Upper lobe of left lung (tissue), 6 donors: ENCODE measurements at regions not wholly inside any gene's neighbourhood (a gene's known extent, or its start where the extent isn't known, plus 50 kb on each side); places are given as distances from the start of the nearest gene placed in this dataset.
"Not testable (repeated sequence)": the region's sequence is repeated elsewhere in the genome, so short reads cannot be mapped to it uniquely, and the experiment has no call there.

ENCODE experiments used
- ATAC-seq, 2 donors: fragments of 200-7000 bp; cut with Tn5 transposase; one replicate each; pipeline ENCODE4 v1.9.1; 2022; ENCODE audit warnings: mild to moderate bottlenecking in 2 of 2, moderate library complexity in 2 of 2; ENCODE audit not compliant: low FRiP score in 2 of 2
- DNase-seq, 2 donors: peaks; one replicate each; pipeline ENCODE4 v3.0.0-alpha.2; 2019 to 2020
- H3K27ac ChIP-seq, 4 donors: fragments of 200-600 bp; sonication (generic); one replicate each; pipeline ENCODE4 v1.5.1; 2016 to 2019
- H3K27me3 ChIP-seq, 4 donors: fragments of 200-600 bp; sonication (generic); one replicate each; pipeline ENCODE4 v1.5.1; 2017 to 2019
- H3K36me3 ChIP-seq, 4 donors: fragments of 200-600 bp; sonication (generic); one replicate each; pipeline ENCODE4 v1.5.1; 2016 to 2019
- H3K4me1 ChIP-seq, 4 donors: fragments of 200-600 bp; sonication (generic); one replicate each; pipeline ENCODE4 v1.5.1; 2018 to 2019
- H3K4me3 ChIP-seq, 4 donors: fragments of 200-600 bp; sonication (generic); one replicate each; pipeline ENCODE4 v1.5.1; 2017 to 2019; ENCODE audit warnings: mild to moderate bottlenecking in 2 of 4, moderate library complexity in 1 of 4
- H3K9me3 ChIP-seq, 4 donors: fragments of 200-600 bp; sonication (generic); one replicate each; pipeline ENCODE4 v1.5.1; 2018 to 2019
- EP300 ChIP-seq, 4 donors: sonication (generic); formaldehyde crosslinking; IDR thresholded peaks; one replicate each; pipeline ENCODE4 v1.5.1; 2017; ENCODE audit warnings: antibody characterized with exemption in 4 of 4, control low read depth in 2 of 4
- POLR2A ChIP-seq, 4 donors: fragments of 450-650 bp; IDR thresholded peaks; one replicate each; pipeline ENCODE4 v1.5.1; 2016 to 2017; ENCODE audit warnings: antibody characterized with exemption in 4 of 4, mild to moderate bottlenecking in 2 of 4
- POLR2AphosphoS5 ChIP-seq, 2 donors: sonication (generic); formaldehyde crosslinking; IDR thresholded peaks; one replicate each; pipeline ENCODE4 v1.5.1; 2017; ENCODE audit warnings: antibody characterized with exemption in 2 of 2
- WGBS, 2 donors: methylation state at CpG; one replicate each; pipeline ENCODE4 v1.1.5; 2017 to 2018; 5-methylcytosine and 5-hydroxymethylcytosine counted together
- TF ChIP-seq, protein P1 (sequence below), 6 experiments: fragments of 450-650 bp in 4 of 6; fragments of 200-600 bp in 2 of 6; sonication (generic) in 2 of 6; IDR thresholded peaks; one replicate each; pipeline ENCODE4 v1.5.1; 2016 to 2019; ENCODE audit warnings: antibody characterized with exemption in 6 of 6
- donor health status: DM: no; HTN: no; CAD: no; lungs with moderate emphysema.
- donor health status: DM: no; HTN: yes; CAD: no; lungs with severe emphysema.

DNA sequence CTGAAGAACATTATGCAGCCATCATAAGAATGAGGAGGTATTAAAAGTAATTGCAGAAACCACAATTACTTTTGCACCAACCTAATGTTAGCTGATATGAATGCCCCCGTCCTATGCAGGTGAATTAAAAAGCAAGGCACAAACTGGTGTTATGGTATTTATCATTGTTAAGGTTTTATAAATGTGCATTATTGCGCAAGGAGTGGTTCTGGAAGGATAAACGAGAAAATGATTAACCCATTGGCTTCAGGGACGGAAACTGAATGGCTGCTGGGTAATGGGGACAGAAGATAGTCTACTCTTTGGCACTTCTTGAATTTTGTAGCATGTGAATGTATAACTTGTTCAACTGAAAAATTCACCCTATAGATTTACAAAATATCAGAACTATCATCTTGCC, 148.6 kb upstream of the SALL4 start:
- 75 to 76% methylated on average over 4 of the region's 4 CpGs for WGBS, 2 donors
- H3K4me1 ChIP-seq: no peaks in the 10 kb centered on the region
- H3K9me3 ChIP-seq: no peaks in the 10 kb centered on the region
- H3K4me3 ChIP-seq: no peak overlapping the region
- DNase-seq (no peak), ATAC-seq (no peak)
- H3K27me3 ChIP-seq: no peaks in the 10 kb centered on the region
- H3K36me3 ChIP-seq: no peaks in the 10 kb centered on the region
- TF ChIP-seq EP300 (IDR thresholded peaks at IDR 0.05): no peak
- TF ChIP-seq POLR2A (IDR thresholded peaks at IDR 0.05): no peak
- TF ChIP-seq, protein P1, sequence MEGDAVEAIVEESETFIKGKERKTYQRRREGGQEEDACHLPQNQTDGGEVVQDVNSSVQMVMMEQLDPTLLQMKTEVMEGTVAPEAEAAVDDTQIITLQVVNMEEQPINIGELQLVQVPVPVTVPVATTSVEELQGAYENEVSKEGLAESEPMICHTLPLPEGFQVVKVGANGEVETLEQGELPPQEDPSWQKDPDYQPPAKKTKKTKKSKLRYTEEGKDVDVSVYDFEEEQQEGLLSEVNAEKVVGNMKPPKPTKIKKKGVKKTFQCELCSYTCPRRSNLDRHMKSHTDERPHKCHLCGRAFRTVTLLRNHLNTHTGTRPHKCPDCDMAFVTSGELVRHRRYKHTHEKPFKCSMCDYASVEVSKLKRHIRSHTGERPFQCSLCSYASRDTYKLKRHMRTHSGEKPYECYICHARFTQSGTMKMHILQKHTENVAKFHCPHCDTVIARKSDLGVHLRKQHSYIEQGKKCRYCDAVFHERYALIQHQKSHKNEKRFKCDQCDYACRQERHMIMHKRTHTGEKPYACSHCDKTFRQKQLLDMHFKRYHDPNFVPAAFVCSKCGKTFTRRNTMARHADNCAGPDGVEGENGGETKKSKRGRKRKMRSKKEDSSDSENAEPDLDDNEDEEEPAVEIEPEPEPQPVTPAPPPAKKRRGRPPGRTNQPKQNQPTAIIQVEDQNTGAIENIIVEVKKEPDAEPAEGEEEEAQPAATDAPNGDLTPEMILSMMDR (IDR thresholded peaks at IDR 0.05): no peak
- TF ChIP-seq POLR2AphosphoS5 (IDR thresholded peaks at IDR 0.05): no peak
- H3K27ac ChIP-seq: no peak overlapping the region

DNA sequence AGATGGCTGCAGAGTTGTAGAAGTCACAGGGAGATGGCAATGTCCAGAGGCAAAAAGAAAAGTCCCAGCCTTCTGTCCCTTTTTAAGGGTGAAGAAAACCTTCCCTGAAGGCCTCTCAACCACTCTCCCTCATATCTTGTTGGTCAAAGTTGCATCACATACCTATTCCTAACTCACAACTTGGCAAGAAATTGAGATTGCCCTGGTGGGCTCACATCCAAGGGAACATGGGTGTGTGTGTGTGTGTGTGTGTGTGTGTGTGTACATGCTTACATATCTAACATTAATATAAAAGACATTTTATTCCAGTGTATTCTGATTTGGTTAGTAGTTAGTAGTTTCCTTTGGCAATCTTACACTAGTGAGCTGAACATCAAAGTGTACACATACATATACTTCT, 144.3 kb upstream of the SALL4 start:
- H3K27ac ChIP-seq: no peak overlapping the region
- H3K9me3 ChIP-seq: no peaks in the 10 kb centered on the region
- no peak overlapping the region for H3K4me3 ChIP-seq
- no peaks in the 10 kb centered on the region for H3K27me3 ChIP-seq
- no peak for ATAC-seq
- H3K4me1 ChIP-seq: no peaks in the 10 kb centered on the region
- no peak for DNase-seq
- no peaks in the 10 kb centered on the region for H3K36me3 ChIP-seq
- TF ChIP-seq, protein P1 (IDR thresholded peaks at IDR 0.05): no peak
- TF ChIP-seq POLR2A (IDR thresholded peaks at IDR 0.05) (no peak), EP300 (IDR thresholded peaks at IDR 0.05) (no peak), POLR2AphosphoS5 (IDR thresholded peaks at IDR 0.05) (no peak)

DNA sequence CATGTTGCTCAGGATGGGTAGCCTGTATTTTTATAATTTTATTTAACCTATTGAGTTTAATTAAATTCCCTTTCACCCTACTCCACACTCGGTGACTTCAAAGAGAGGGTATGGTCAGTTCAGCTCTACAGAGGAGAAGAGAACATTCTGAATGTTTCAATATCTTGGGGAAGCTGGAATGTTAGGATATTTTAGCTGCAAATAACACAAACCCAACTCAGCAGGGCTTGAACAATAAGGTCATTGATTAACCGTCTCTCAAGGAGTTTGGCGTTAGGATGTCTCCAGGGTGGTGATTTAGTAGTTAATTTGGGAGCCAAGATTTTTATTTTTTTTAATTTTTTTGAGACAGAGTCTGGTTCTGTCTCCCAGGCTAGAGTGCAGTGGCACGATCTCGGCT, 143.6 kb upstream of the SALL4 start:
- WGBS, 2 donors: 93% methylated on average over 5 of the region's 5 CpGs
- no peak overlapping the region for H3K4me3 ChIP-seq
- no peak overlapping the region for H3K27ac ChIP-seq
- H3K36me3 ChIP-seq: no peaks in the 10 kb centered on the region
- TF ChIP-seq POLR2A (IDR thresholded peaks at IDR 0.05) (no peak), POLR2AphosphoS5 (IDR thresholded peaks at IDR 0.05) (no peak), EP300 (IDR thresholded peaks at IDR 0.05) (no peak)
- TF ChIP-seq, protein P1 (IDR thresholded peaks at IDR 0.05): no peak
- H3K27me3 ChIP-seq: no peaks in the 10 kb centered on the region
- H3K9me3 ChIP-seq: no peaks in the 10 kb centered on the region
- DNase-seq (no peak), ATAC-seq (no peak)
- H3K4me1 ChIP-seq: no peaks in the 10 kb centered on the region

DNA sequence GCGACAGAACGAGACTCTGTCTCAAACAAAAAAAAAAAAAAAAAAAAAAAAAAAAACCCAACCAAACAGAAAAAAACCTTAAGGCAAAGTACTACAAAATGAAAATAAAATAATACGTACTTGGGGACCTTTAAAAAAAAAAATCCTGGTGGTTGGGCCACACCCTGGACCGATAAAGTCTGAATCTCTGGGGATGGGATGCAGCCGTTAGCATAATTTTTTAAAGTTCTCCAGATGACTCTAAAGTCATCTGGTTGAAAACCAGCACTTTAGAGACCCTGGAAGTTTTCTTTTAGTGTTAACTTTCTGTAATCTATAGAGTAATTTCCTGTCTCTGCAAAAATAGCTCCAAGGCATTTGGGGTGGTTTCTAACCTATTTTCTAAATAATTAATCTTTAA, 142.9 kb upstream of the SALL4 start:
- TF ChIP-seq POLR2AphosphoS5 (IDR thresholded peaks at IDR 0.05): no peak
- TF ChIP-seq EP300 (IDR thresholded peaks at IDR 0.05): no peak
- TF ChIP-seq, protein P1 (IDR thresholded peaks at IDR 0.05): no peak
- TF ChIP-seq POLR2A (IDR thresholded peaks at IDR 0.05): no peak
- Histone ChIP-seq H3K27ac (no peak overlapping the region), H3K27me3 (no peaks in the 10 kb centered on the region), H3K36me3 (no peaks in the 10 kb centered on the region), H3K4me3 (no peak overlapping the region), H3K9me3 (no peaks in the 10 kb centered on the region), H3K4me1 (no peaks in the 10 kb centered on the region)
- ATAC-seq (no peak), DNase-seq (no peak)
- WGBS, 2 donors: 82 to 89% methylated on average over 5 of the region's 5 CpGs

DNA sequence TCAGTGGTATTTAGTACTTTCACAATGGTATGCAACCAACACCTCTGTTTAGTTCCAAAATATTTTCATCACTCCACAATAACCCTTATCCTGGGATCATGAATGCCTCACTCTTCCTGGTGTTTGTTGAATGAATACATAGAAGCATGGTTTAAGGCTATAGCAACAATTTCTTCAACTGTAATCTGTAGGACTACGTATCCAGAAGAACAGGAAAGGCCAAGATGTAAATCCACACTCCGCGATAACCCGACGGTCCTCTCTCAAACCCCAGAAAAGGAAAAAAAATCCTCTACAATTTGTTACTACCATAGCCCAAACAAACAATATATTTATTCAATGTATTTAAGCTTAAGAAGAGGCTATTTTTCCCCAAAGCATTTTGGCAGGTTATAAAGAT, 141.4 kb upstream of the SALL4 start:
- no peak for ATAC-seq
- 96 to 97% methylated on average over 5 of the region's 5 CpGs for WGBS, 2 donors

DNA sequence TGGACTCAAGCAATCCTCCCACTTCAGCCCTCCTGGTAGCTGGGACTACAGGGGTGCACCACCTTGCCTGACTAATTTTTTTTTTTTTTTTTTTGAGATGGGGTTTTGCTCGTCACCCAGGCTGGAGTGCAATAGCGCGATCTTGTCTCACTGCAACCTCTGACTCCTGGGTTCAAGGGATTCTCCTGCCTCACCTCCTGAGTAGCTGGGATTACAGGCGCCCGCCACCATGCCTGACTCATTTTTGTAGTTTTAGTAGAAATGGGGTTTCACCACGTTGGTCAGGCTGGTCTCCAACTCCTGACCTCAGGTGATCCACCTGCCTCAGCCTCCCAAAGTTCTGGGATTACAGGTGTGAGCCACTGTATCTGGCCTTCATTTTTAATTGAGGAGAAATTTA, 141.0 kb upstream of the SALL4 start:
- not testable (repeated sequence) for H3K27ac ChIP-seq, H3K27me3 ChIP-seq, H3K4me1 ChIP-seq, H3K9me3 ChIP-seq, ATAC-seq, DNase-seq, H3K4me3 ChIP-seq, H3K36me3 ChIP-seq
- WGBS, 2 donors: 95 to 98% methylated on average over 3 to 6 of the region's 6 CpGs

More for the DNA sequence above, 141.4 kb upstream of the SALL4 start:
- TF ChIP-seq POLR2AphosphoS5 (IDR thresholded peaks at IDR 0.05) (no peak), POLR2A (IDR thresholded peaks at IDR 0.05) (no peak), EP300 (IDR thresholded peaks at IDR 0.05) (no peak)
- TF ChIP-seq, protein P1 (IDR thresholded peaks at IDR 0.05): no peak
- no peaks in the 10 kb centered on the region for H3K36me3 ChIP-seq
- no peak overlapping the region for H3K4me3 ChIP-seq
- H3K9me3 ChIP-seq: no peaks in the 10 kb centered on the region
- H3K27me3 ChIP-seq: no peaks in the 10 kb centered on the region
- no peak overlapping the region for H3K27ac ChIP-seq
- H3K4me1 ChIP-seq: no peaks in the 10 kb centered on the region
- DNase-seq: no peak
